GM19463 (cell line): ENCODE measurements at regions not wholly inside any gene's neighbourhood (a gene's known extent, or its start where the extent isn't known, plus 50 kb on each side); places are given as distances from the start of the nearest gene placed in this dataset.

Experiments
- ATAC-seq: cut with Tn5 transposase; IDR thresholded peaks from one replicate; pipeline ENCODE4 v1.9.1; 2021; ENCODE audit warnings: mild to moderate bottlenecking, moderate library complexity; ENCODE audit not compliant: unreplicated experiment

GRCh38 chr14:34138175-34138574 lies 187.3 kb upstream of the EGLN3 start:
- ATAC-seq: no peak

- ATAC-seq: no peak
Observed at GRCh38 chr14:34137001-34137745, 186.3 kb upstream of the EGLN3 start.

GRCh38 chr14:34135492-34135891 lies 184.6 kb upstream of the EGLN3 start:
- no peak for ATAC-seq

GRCh38 chr14:34134484-34134883 lies 183.6 kb upstream of the EGLN3 start:
- no peak for ATAC-seq

- ATAC-seq: no peak
Observed at GRCh38 chr14:34129927-34130552, 179.2 kb upstream of the EGLN3 start.

GRCh38 chr14:34128665-34129064 lies 177.8 kb upstream of the EGLN3 start:
- ATAC-seq: no peak

GRCh38 chr14:34126586-34126985 lies 175.7 kb upstream of the EGLN3 start:
- ATAC-seq: no peak

- ATAC-seq: no peak
Observed at GRCh38 chr14:34124585-34124984, 173.7 kb upstream of the EGLN3 start.

GRCh38 chr14:34122650-34123049 lies 171.8 kb upstream of the EGLN3 start:
- no peak for ATAC-seq

- ATAC-seq: no peak
Observed at GRCh38 chr14:34122081-34122480, 171.2 kb upstream of the EGLN3 start.

- no peak for ATAC-seq
Observed at GRCh38 chr14:34120185-34120977, 169.5 kb upstream of the EGLN3 start.

- no peak for ATAC-seq
Observed at GRCh38 chr14:34119107-34119858, 168.4 kb upstream of the EGLN3 start.

- no peak for ATAC-seq
Observed at GRCh38 chr14:34113991-34114390, 163.1 kb upstream of the EGLN3 start.

- no peak for ATAC-seq
Observed at GRCh38 chr14:34113005-34113511, 162.2 kb upstream of the EGLN3 start.

GRCh38 chr14:34111953-34112352 lies 161.1 kb upstream of the EGLN3 start:
- no peak for ATAC-seq

- no peak for ATAC-seq
Observed at GRCh38 chr14:34111505-34111904, 160.6 kb upstream of the EGLN3 start.

- no peak for ATAC-seq
Observed at GRCh38 chr14:34110531-34110930, 159.7 kb upstream of the EGLN3 start.

GRCh38 chr14:34107441-34107840 lies 156.6 kb upstream of the EGLN3 start:
- ATAC-seq: no peak

GRCh38 chr14:34106310-34106709 lies 155.4 kb upstream of the EGLN3 start:
- no peak for ATAC-seq

- ATAC-seq: no peak
Observed at GRCh38 chr14:34104489-34105397, 153.9 kb upstream of the EGLN3 start.
